K562 (cell line): ENCODE measurements at regions not wholly inside any gene's neighbourhood (a gene's known extent, or its start where the extent isn't known, plus 50 kb on each side); places are given as distances from the start of the nearest gene placed in this dataset.

Source experiments
- ATAC-seq: fragments of 200-7000 bp; cut with Tn5 transposase; 3 replicates; pipeline ENCODE4 v1.9.1; 2020; ENCODE audit warnings: moderate library complexity
- BruUV-seq: library from RNA; stranded (reverse); fragments of 400-500 nt; replicated peaks from 2 replicates; lab custom pipeline; 2021; lab: Mats Ljungman, UMichigan
- CTCF ChIA-PET: fragments of 300-600 bp; formaldehyde crosslinking; extraction: SDS; loops from one replicate; lab custom pipeline; 2021; ENCODE audit warnings: low intra/inter-chr PET ratio; lab: Yijun Ruan, JAX
- POLR2A ChIA-PET: fragments of 300-600, 350-650 bp; sonication (Branson Sonifier 250); formaldehyde crosslinking; extraction: SDS; loops from one replicate; lab custom pipeline; 2021; ENCODE audit warnings: antibody characterized with exemption, inconsistent platforms; lab: Yijun Ruan, JAX
- DNase-seq, 4 experiments: peaks; one replicate each; pipeline versions ENCODE4 v3.0.0 to v3.0.0-alpha.2; 2011 to 2018; ENCODE audit warnings: low spot score in 3 of 4, mixed read lengths in 3 of 4; ENCODE audit errors: extremely low read depth in 1 of 4
- FAIRE-seq: peaks from 2 replicates; lab custom pipeline; 2011; peaks lifted over from hg19 to GRCh38; lab: Jason Lieb, UNC
- H2AFZ ChIP-seq: 2 replicates; pipeline ENCODE4 v1.6.0; 2011; ENCODE audit warnings: low read depth, low read length, control low read depth, inconsistent platforms
- H3K27ac ChIP-seq: fragments of 200-600 bp; 3 replicates; pipeline ENCODE4 v1.8.0; 2011; ENCODE audit warnings: low read depth, mild to moderate bottlenecking, control low read depth, inconsistent platforms, low read length, moderate library complexity, mixed read lengths; ENCODE audit errors: extremely low read depth
- H3K27me3 ChIP-seq, 2 experiments: fragments of 300-600 bp in 1 of 2; 2 replicates in 1 of 2; 3 replicates in 1 of 2; pipeline versions ENCODE4 v1.6.0 to v1.8.0; 2011; ENCODE audit warnings: inconsistent platforms in 2 of 2, low read length in 2 of 2, mild to moderate bottlenecking in 1 of 2, mixed read lengths in 1 of 2, moderate library complexity in 1 of 2; ENCODE audit not compliant: control insufficient read depth in 2 of 2, insufficient read depth in 2 of 2
- H3K36me3 ChIP-seq: fragments of 300-600 bp; 3 replicates; pipeline ENCODE4 v1.8.0; 2011; ENCODE audit warnings: mild to moderate bottlenecking, low read length, inconsistent platforms; ENCODE audit not compliant: control insufficient read depth, insufficient read depth
- H3K4me1 ChIP-seq, 2 experiments: fragments of 200-600 bp in 1 of 2; replicated peaks in 1 of 2; 2 replicates in 1 of 2; 3 replicates in 1 of 2; pipeline versions ENCODE4 v1.5.1 to v1.8.0; 2011; ENCODE audit warnings: inconsistent platforms in 2 of 2, low read length in 2 of 2, mild to moderate bottlenecking in 1 of 2, mixed read lengths in 1 of 2, moderate library complexity in 1 of 2; ENCODE audit not compliant: control insufficient read depth in 2 of 2, insufficient read depth in 2 of 2
- H3K4me2 ChIP-seq: 2 replicates; pipeline ENCODE4 v1.6.1; 2011; ENCODE audit warnings: low read length, control low read depth, inconsistent platforms, mixed read lengths; ENCODE audit not compliant: insufficient read depth
- H3K4me3 ChIP-seq: fragments of 200-600 bp; sonication (generic), shearing (Covaris generic); 2 replicates; pipeline ENCODE4 v1.5.1; 2016; ENCODE audit warnings: control low read depth, inconsistent platforms
- H3K79me2 ChIP-seq: fragments of 200-600 bp; 3 replicates; pipeline ENCODE4 v1.8.0; 2011; ENCODE audit warnings: low read length, inconsistent platforms; ENCODE audit not compliant: control insufficient read depth, insufficient read depth
- H3K9ac ChIP-seq, 2 experiments: 2 replicates each; pipeline versions ENCODE4 v1.6.0 to v1.6.1; 2011; ENCODE audit warnings: low read depth in 2 of 2, low read length in 2 of 2, control low read depth in 1 of 2, inconsistent platforms in 1 of 2, mild to moderate bottlenecking in 1 of 2, mixed read lengths in 1 of 2; ENCODE audit not compliant: insufficient read depth in 1 of 2
- H3K9me1 ChIP-seq: one replicate; pipeline ENCODE4 v1.6.0; 2011; ENCODE audit warnings: inconsistent platforms, mild to moderate bottlenecking, low read length, moderate library complexity; ENCODE audit not compliant: control insufficient read depth, insufficient read depth
- H3K9me3 ChIP-seq: replicated peaks from 2 replicates; pipeline ENCODE4 v1.5.1; 2011; ENCODE audit warnings: low read depth, low read length, inconsistent platforms; ENCODE audit not compliant: control insufficient read depth, insufficient read depth
- H4K20me1 ChIP-seq: replicated peaks from 2 replicates; pipeline ENCODE4 v1.6.1; 2011; ENCODE audit warnings: low read length, inconsistent platforms, mixed read lengths; ENCODE audit not compliant: control insufficient read depth, insufficient read depth
- KDM4B ChIP-seq, 2 experiments: fragments of 450-650 bp in 1 of 2; sonication (generic) in 1 of 2; IDR thresholded peaks; 2 replicates each; pipeline ENCODE4 v1.6.1; 2016 to 2017; ENCODE audit warnings: borderline replicate concordance in 2 of 2, antibody characterized with exemption in 1 of 2, low read depth in 1 of 2, mild to moderate bottlenecking in 1 of 2
- MXI1 ChIP-seq: IDR thresholded peaks from 2 replicates; pipeline ENCODE4 v1.6.1; 2011; ENCODE audit warnings: low read depth, mild to moderate bottlenecking, improper control_type of control experiment, low read length
- POLR2AphosphoS2 ChIP-seq: IDR thresholded peaks from 2 replicates; pipeline ENCODE4 v1.6.1; 2012; ENCODE audit warnings: low read length, improper control_type of control experiment
- RBM39 ChIP-seq: fragments of 200-400 bp; formaldehyde crosslinking; optimal IDR thresholded peaks from 2 replicates; pipeline ENCODE3; 2018; ENCODE audit warnings: low read depth, low read length
- RUNX1 ChIP-seq: sonication (generic); IDR thresholded peaks from 2 replicates; pipeline ENCODE4 v1.6.1; 2016; ENCODE audit warnings: antibody characterized with exemption, low read depth
- ZBTB17 ChIP-seq: fragments of 450-650 bp; formaldehyde crosslinking; IDR thresholded peaks from 2 replicates; pipeline ENCODE4 v1.4.0; 2020; ENCODE audit warnings: mild to moderate bottlenecking
- ZFP1 ChIP-seq: fragments of 450-650 bp; formaldehyde crosslinking; IDR thresholded peaks from 2 replicates; pipeline ENCODE4 v1.4.0; 2020; ENCODE audit warnings: mild to moderate bottlenecking, mixed read lengths
- WGBS: fragments of 100-300 bp; shearing (Covaris generic); methylation state at CpG from one replicate; pipeline ENCODE4 v1.1.6; 2016; ENCODE audit warnings: low coverage, mixed read lengths; ENCODE audit not compliant: insufficient coverage; ENCODE audit errors: missing lambda C conversion rate; 5-methylcytosine and 5-hydroxymethylcytosine counted together
- in situ Hi-C: fragments of 300-500 bp; cut with MboI; formaldehyde crosslinking; loops from 4 replicates; pipeline ENCODE4 v1.15.0; 2018; ENCODE audit warnings: inconsistent platforms, mixed read lengths
- intact Hi-C: fragments of 100-400 bp; cut with micrococcal nuclease; formaldehyde crosslinking; loops from 2 replicates; pipeline ENCODE4 v1.14.2; 2022
- TF ChIP-seq, protein P1 (sequence below): fragments of 250-450 bp; sonication (Bioruptor Pico); IDR thresholded peaks from 2 replicates; pipeline ENCODE4 v1.5.0; 2020; ENCODE audit warnings: mild to moderate bottlenecking

GRCh38 chr5:58393716-58394115, 66.2 kb downstream of the PLK2 start:
- no peaks in the 10 kb centered on the region for H4K20me1 ChIP-seq
- ATAC-seq (no peak), FAIRE-seq (no peak), DNase-seq (no peak)
- no TSS peak for BruUV-seq
- H3K27ac ChIP-seq = no peak overlapping the region
- H3K4me1 ChIP-seq = no peaks in the 10 kb centered on the region
- TF ChIP-seq KDM4B (IDR thresholded peaks at IDR 0.05; ENCODE audit: borderline replicate concordance in 2 of 2, low read depth in 1 of 2) (no peak), RUNX1 (no peak), POLR2AphosphoS2 (no peak), ZFP1 (CRISPR knock-in tag) (no peak), ZBTB17 (CRISPR knock-in tag) (no peak), MXI1 (no peak), RBM39 (no peak)
- TF ChIP-seq, protein P1, sequence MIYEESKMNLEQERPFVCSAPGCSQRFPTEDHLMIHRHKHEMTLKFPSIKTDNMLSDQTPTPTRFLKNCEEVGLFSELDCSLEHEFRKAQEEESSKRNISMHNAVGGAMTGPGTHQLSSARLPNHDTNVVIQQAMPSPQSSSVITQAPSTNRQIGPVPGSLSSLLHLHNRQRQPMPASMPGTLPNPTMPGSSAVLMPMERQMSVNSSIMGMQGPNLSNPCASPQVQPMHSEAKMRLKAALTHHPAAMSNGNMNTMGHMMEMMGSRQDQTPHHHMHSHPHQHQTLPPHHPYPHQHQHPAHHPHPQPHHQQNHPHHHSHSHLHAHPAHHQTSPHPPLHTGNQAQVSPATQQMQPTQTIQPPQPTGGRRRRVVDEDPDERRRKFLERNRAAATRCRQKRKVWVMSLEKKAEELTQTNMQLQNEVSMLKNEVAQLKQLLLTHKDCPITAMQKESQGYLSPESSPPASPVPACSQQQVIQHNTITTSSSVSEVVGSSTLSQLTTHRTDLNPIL (CRISPR knock-in tag) = no peak
- no peaks in the 10 kb centered on the region for H3K27me3 ChIP-seq
- no peaks in the 10 kb centered on the region for H3K36me3 ChIP-seq
- H3K4me3 ChIP-seq = no peak overlapping the region
- intact Hi-C loops = no loop called here
- no peaks in the 10 kb centered on the region for H3K79me2 ChIP-seq
- H3K9me1 ChIP-seq = no peaks in the 10 kb centered on the region
- CTCF ChIA-PET = no interaction called here
- H3K9me3 ChIP-seq = no peaks in the 10 kb centered on the region
- no peak overlapping the region for H3K9ac ChIP-seq
- no peak overlapping the region for H3K4me2 ChIP-seq
- POLR2A ChIA-PET = no interaction called here
- in situ Hi-C loops = no loop called here
- WGBS = 10% methylated on average over 5 of the region's 5 CpGs
- no peak overlapping the region for H2AFZ ChIP-seq
